HG03097 (cell line): ENCODE measurements at regions not wholly inside any gene's neighbourhood (a gene's known extent, or its start where the extent isn't known, plus 50 kb on each side); places are given as distances from the start of the nearest gene placed in this dataset.

Experiments
- ATAC-seq: cut with Tn5 transposase; IDR thresholded peaks from one replicate; pipeline ENCODE4 v1.9.1; 2021; ENCODE audit not compliant: unreplicated experiment, low FRiP score

GRCh38 chr18:31246460-31246859 is 71.5 kb upstream of the DSG1 start:
- no peak for ATAC-seq

- ATAC-seq: no peak
These were observed 70.3 kb upstream of the DSG1 start for GRCh38 chr18:31247574-31248199.

GRCh38 chr18:31248783-31249521 is 69.0 kb upstream of the DSG1 start:
- ATAC-seq: no peak

DNA sequence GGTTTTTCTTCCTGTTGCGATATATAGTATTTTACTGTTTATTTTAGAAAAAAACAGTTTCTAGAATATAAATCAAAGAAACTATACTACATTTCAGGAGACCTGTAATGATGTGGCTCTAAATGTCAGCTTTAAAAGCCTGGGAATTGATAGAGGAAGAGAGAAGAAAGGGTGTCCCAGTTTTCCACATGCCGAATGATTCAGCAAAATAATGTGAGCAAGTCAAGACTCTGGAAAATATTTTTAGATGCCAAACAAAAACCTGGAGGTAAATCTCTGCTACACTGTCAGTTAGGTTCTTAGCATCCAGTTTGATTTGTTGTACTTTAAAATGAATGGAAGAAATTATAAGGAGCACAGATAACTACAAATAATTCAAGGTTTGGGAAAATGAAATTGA is 67.1 kb upstream of the DSG1 start:
- ATAC-seq: no peak

GRCh38 chr18:31252522-31252921 is 65.4 kb upstream of the DSG1 start:
- ATAC-seq: no peak

GRCh38 chr18:31255953-31256352 is 62.0 kb upstream of the DSG1 start:
- ATAC-seq: no peak

DNA sequence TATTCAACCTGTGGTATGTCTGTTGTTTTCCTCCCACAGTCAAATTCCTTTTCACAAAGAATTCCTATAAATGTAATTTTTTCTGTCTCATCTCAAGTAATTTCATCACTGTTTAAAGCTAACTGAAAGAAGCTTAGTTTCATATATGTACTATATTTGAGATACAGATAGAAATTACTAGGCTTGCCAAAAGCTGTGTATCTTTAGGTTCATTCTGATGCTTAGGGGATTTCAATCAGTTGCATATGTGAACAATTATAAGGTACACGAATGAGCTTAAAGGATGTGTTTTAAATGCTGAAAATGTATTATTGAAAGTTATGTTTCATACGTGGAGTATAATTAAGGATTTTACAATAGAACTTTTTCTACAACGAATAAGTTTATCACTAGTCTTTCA is 59.2 kb upstream of the DSG1 start:
- ATAC-seq: no peak

- no peak for ATAC-seq
These were observed 56.0 kb upstream of the DSG1 start for GRCh38 chr18:31261792-31262582.

DNA sequence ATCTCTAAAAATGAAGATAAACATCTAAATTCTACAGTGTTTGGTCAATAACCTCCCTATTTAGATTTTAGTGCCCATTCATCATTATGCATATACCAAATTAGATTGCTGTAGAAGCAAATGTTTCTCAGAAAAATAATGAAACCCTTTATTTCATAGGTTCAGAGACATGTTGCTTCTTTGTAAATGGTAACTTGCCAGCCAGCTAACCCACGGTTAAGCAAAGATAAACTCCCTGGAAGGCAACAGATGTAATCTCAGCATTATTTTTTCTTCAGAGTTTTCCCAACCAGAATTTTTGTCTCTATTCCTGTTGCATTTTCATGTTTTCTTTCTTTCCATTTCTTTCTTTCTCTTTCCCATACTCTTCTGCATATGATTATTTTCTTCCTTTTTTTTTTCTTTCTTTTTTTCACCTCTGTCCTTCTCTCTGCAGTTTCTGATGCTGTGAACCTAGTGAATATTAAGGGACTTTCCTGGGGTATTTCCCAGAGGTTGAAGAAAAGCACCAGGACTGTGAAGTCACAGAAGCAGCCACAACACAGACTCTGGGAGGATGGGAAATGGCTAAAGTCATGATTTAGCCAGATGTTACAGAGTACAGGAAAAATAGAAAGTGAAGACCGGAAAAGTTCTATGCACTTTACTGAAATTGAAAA is 50.0 kb upstream of the DSG1 start:
- peak; percentile 68 for ATAC-seq
